NT2/D1 (cell line): ENCODE measurements at regions not wholly inside any gene's neighbourhood (a gene's known extent, or its start where the extent isn't known, plus 50 kb on each side); places are given as distances from the start of the nearest gene placed in this dataset.

ENCODE experiments used
- DNase-seq: peaks from one replicate; pipeline ENCODE4 v3.0.0-alpha.2; 2011; ENCODE audit warnings: low read depth, low spot score
- H3K27me3 ChIP-seq: 2 replicates; pipeline ENCODE4 v1.6.0; 2011; ENCODE audit warnings: mild to moderate bottlenecking; ENCODE audit not compliant: insufficient read length, insufficient read depth
- H3K36me3 ChIP-seq: 2 replicates; pipeline ENCODE4 v1.6.1; 2011; ENCODE audit warnings: mild to moderate bottlenecking, low read length, mixed read lengths; ENCODE audit not compliant: insufficient read depth, insufficient read length
- H3K4me1 ChIP-seq: 2 replicates; pipeline ENCODE4 v1.5.1; 2011; ENCODE audit not compliant: insufficient read depth, insufficient read length
- H3K4me3 ChIP-seq: 2 replicates; pipeline ENCODE4 v1.5.1; 2011; ENCODE audit warnings: low read depth; ENCODE audit not compliant: insufficient read length
- H3K9ac ChIP-seq: 2 replicates; pipeline ENCODE4 v1.6.0; 2011; ENCODE audit warnings: low read depth; ENCODE audit not compliant: insufficient read length
- H3K9me3 ChIP-seq: 2 replicates; pipeline ENCODE4 v1.5.1; 2011; ENCODE audit warnings: mild to moderate bottlenecking, low read length; ENCODE audit not compliant: insufficient read depth
- SUZ12 ChIP-seq: IDR thresholded peaks from 2 replicates; pipeline ENCODE4 v1.6.1; 2011; ENCODE audit not compliant: insufficient read length, insufficient read depth; ENCODE audit errors: extremely low read depth
- YY1 ChIP-seq: IDR thresholded peaks from 2 replicates; pipeline ENCODE4 v1.6.1; 2011; ENCODE audit not compliant: insufficient read length, insufficient read depth
- ZNF274 ChIP-seq: IDR thresholded peaks from 2 replicates; pipeline ENCODE4 v1.6.1; 2011; ENCODE audit warnings: mild to moderate bottlenecking, low read depth, low read length

DNA sequence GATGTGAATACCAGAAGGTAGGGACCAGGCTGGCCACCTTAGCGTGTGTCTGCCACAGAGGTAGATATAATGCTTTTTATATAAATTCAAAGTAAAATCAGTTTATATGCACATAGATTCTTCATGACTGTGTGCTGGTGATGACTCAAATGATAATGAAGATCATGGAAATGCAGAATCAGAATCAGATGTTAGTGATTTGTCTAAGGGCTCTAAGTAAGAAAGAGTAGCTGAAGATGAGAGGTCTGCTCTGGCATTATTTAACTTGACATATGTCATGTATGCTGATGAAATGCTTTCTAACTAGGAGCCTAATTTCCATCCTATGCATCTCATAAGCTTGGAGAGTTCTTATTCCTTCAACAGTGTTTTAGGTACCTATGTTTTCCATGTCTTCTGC is 50.3 kb upstream of the DPH6 start:
- DNase-seq: no peak
- TF ChIP-seq YY1: no peak
- no peaks in the 10 kb centered on the region for H3K36me3 ChIP-seq
- no peak overlapping the region for H3K9ac ChIP-seq
- no peaks in the 10 kb centered on the region for H3K27me3 ChIP-seq
- no peaks in the 10 kb centered on the region for H3K4me1 ChIP-seq
- H3K4me3 ChIP-seq: no peak overlapping the region
- no peaks in the 10 kb centered on the region for H3K9me3 ChIP-seq

DNA sequence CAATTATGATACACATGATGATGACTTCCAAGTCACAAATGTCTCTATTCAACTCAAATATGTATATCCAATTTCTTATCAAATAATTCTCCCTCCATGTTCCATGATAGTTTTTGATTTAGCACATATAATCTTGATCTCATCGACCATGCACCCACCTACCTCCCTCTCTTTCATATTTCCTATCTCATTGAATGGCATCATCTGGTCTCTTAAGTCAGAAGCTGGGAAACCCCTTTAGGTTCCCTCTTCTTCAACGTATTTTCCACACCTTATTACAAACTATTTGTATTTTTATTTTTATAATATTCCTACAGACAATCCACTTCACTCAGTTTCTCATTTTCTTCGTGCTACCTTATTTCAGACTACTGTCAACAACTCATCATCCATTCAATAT is 56.9 kb upstream of the DPH6 start:
- no peak for DNase-seq
- Histone ChIP-seq H3K27me3 (no peaks in the 10 kb centered on the region), H3K9me3 (no peaks in the 10 kb centered on the region), H3K4me1 (no peaks in the 10 kb centered on the region), H3K9ac (no peak overlapping the region), H3K36me3 (no peaks in the 10 kb centered on the region), H3K4me3 (no peak overlapping the region)
- no peak for TF ChIP-seq YY1
- no peak for TF ChIP-seq ZNF274
- TF ChIP-seq SUZ12: no peak

DNA sequence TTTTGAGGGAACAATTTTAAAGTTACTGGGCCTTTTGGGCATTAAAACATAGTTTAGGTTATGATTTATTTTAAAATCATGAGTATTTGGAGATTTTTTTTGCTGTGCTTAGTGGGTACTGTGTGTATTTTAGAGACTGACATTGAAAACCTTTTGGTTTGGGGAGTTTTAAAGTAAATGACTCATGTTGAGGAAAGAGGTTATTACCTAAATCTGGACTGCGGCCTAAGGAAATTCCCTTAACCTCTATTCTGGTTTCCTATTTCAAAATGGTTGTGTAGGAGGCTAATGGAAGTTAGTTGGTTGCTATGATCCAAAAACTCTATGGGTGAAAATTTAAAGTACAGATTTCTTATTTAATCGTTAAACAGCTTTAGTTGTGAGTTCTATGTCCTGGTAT is 57.3 kb upstream of the DPH6 start:
- Histone ChIP-seq H3K36me3 (no peaks in the 10 kb centered on the region), H3K4me3 (no peak overlapping the region), H3K9ac (no peak overlapping the region), H3K4me1 (no peaks in the 10 kb centered on the region), H3K9me3 (no peaks in the 10 kb centered on the region), H3K27me3 (no peaks in the 10 kb centered on the region)
- no peak for DNase-seq
- TF ChIP-seq YY1 (no peak), SUZ12 (no peak), ZNF274 (no peak)

DNA sequence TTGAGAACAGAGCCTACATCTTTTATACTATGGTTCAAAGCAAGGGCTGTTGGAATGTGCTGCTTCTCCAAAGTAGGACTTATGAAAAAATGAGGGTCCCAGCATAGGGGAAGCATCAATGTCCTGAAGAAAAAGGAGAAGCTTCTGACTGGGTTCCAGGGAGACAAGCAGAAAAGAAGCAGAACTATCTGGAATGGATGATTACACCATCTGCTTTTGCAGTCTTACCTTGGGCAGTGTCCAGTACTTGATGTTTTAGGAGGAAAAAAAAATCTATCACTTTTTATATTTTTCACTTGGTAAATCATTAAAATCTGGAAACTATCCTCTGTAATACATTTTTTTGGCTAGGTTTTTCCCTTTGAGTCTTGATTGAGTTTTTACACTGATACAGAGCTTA is 57.9 kb upstream of the DPH6 start:
- DNase-seq: no peak
- H3K4me3 ChIP-seq: no peak overlapping the region
- H3K36me3 ChIP-seq: no peaks in the 10 kb centered on the region
- no peak overlapping the region for H3K9ac ChIP-seq
- no peaks in the 10 kb centered on the region for H3K9me3 ChIP-seq
- no peak for TF ChIP-seq ZNF274
- TF ChIP-seq YY1: no peak
- H3K27me3 ChIP-seq: no peaks in the 10 kb centered on the region
- H3K4me1 ChIP-seq: no peaks in the 10 kb centered on the region

DNA sequence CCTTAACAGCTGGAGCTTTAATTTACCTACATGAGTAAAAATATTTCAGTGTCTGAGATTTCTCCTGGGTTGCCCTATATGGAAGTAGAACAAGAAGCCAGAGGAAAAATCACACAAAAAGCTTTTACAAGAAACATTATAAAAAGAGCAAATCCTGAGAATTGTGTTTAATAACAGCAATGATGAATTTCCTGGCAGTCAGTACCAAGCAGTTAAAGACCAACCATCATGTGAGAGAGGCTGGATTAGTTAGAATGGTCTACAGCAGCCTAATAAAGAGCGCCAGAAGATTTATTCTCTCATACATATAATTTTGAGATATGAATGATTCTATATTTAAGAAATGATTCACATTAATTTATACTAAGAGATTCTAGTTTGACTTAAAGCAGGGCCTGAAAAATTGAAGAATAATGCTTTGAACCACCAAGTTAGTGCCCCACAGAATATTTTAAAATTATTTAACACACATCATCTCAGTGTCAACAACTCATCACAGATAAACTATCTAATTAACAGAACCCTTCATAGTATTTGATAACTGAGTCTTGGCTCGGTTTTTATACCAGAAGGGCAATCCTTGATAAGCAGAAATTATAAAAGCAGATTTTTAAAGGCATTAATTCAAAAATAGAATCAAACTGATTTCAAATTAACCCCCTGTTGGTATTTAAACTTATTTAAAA is 59.9 kb upstream of the DPH6 start:
- no peak overlapping the region for H3K9ac ChIP-seq
- H3K4me1 ChIP-seq: no peaks in the 10 kb centered on the region
- no peak overlapping the region for H3K4me3 ChIP-seq
- TF ChIP-seq ZNF274 (no peak), SUZ12 (no peak), YY1 (no peak)
- no peaks in the 10 kb centered on the region for H3K9me3 ChIP-seq
- DNase-seq: no peak
- H3K27me3 ChIP-seq: no peaks in the 10 kb centered on the region
- H3K36me3 ChIP-seq: no peaks in the 10 kb centered on the region

DNA sequence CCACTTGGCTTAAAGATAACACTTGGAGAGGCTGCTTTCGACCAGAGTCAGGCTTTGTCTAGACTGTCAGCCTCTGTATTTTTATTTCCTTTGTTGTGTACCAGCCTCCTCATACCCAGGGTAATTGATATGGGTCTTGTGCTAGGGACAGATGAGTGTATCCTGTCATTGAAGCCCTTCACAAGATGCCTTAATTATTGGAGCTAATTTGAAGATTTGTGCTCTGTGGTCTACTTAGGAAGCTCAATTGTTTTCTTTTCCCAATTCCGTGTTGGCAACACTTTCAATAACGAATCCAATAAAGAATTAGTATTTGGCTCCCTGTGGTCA is 60.5 kb upstream of the DPH6 start:
- no peak for DNase-seq
- Histone ChIP-seq H3K4me1 (no peaks in the 10 kb centered on the region), H3K9me3 (no peaks in the 10 kb centered on the region), H3K4me3 (no peak overlapping the region), H3K27me3 (no peaks in the 10 kb centered on the region), H3K9ac (no peak overlapping the region), H3K36me3 (no peaks in the 10 kb centered on the region)
- no peak for TF ChIP-seq ZNF274
- TF ChIP-seq SUZ12: no peak

DNA sequence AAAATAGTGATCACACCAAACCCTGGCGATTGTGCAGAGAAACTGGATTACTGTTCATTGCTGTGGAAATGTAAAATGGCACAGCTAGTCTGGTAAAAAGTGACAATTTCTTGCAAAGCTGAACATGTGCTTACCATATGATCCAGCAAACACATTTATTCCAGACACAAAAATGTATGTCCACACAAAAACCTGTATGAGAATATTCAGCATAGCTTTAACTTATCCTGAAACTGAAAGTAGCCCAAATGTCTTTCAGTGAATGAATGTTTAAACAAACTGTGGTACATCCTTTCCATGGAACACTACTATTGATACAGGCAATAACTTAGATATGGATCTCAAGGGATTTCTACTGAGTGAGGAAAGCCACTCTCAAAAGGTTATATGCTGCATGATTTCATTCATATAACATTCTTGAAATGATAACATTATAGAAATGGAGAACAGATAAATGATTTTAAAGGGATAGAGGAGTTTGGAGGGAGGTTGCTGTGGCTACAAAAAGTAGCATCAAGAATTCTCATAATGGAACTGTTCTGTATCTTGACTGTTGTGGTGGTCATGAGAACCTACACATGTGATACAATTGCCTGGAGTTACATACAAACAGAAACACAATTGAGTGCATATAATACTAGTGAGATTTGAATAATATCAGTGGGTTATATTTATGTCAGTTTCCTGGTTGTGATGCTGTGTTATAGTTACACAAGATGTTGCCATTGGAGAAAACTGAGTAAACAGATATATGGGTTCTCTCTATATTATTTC is 70.7 kb upstream of the DPH6 start:
- no peak for TF ChIP-seq ZNF274
- no peak for TF ChIP-seq SUZ12
- TF ChIP-seq YY1: no peak
- Histone ChIP-seq H3K4me1 (no peaks in the 10 kb centered on the region), H3K4me3 (no peak overlapping the region), H3K27me3 (no peaks in the 10 kb centered on the region), H3K9me3 (no peaks in the 10 kb centered on the region), H3K36me3 (no peaks in the 10 kb centered on the region), H3K9ac (no peak overlapping the region)
- no peak for DNase-seq
